MV-4-11 (cell line): ENCODE measurements at regions not wholly inside any gene's neighbourhood (a gene's known extent, or its start where the extent isn't known, plus 50 kb on each side); places are given as distances from the start of the nearest gene placed in this dataset.

Experiments used
- DNase-seq: peaks from one replicate; lab custom pipeline; 2025; lab: John Stamatoyannopoulos, UW

DNA sequence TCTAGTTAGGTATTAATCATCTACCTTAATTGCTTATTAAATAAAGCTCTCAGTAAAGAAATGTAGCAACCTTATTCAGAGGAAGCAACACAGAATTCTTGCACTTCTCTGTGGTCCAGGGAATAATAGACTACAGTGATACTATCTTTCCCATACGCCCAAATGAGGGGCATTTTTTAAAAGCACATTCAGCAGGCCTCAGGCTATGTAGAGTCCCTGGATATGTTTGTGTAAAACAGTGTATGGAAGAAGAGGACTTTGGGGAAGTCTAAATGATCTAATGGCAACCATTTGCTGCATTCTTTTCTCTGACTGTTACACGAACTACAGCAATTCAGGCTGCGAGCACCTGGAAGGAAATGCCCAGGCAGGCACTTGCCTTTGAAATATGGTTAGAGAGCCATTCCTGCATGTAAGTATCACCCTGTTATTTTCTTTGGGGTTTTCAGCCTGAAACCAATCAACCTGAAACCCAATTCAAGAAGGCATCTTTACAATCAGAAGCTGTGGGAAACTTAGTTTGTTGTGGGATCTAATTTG is 1814.7 kb upstream of the CELF4 start:
- DNase-seq, result no peak

DNA sequence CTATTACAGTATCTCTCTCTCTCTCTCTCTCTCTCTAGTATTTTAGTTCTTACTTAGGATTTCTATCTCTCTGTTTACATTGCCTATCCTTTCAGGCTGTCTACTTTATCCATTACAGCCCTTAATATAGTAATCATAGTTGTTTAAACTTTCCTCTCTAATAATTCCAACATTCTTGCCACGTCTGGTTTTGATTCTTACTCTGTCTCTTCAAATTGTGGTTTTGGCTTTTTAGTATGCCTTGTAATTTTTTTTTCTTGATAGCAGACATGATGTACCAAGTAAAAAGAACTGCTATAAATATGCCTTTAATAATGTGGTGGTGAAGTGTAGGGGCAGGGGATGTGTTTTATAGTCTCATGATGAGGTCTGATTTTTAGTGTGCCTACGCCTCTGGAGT is 1809.5 kb upstream of the CELF4 start:
- no peak for DNase-seq

DNA sequence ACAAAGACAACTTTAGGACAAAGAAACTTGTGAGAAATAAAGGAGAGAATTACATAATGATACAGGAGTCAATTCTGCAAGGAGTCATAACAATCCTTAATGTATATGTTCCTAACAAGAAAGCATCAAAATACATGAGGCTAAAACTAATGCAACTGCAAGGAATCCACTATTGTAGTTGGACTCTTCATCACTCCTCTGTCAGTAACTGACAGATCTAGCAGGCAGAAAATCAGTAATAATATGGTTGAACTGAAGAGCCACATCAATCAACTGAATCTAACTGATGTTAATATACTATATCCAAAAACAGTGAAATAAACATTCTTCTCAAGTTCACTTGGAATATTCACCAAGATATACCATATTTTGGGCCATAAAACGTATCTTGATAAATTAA is 1806.4 kb upstream of the CELF4 start:
- no peak for DNase-seq

DNA sequence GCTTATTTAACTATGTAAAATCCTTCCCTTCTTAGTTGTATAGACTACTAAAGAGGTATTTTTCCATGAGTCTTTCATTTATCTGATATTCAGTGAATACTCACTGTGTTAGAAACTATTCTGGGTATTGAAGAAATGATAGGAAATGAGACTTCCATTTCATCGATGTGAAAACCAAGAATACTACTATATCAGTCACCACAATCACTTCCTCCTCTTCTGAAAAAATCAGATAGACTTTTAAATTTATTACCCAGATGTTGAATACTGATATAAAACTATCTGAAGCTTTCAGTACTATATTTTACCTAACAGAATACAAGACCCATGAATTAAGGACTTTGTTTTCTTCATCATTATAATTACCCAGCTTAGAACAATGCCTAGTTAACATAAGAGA is 1801.1 kb upstream of the CELF4 start:
- DNase-seq, result no peak

DNA sequence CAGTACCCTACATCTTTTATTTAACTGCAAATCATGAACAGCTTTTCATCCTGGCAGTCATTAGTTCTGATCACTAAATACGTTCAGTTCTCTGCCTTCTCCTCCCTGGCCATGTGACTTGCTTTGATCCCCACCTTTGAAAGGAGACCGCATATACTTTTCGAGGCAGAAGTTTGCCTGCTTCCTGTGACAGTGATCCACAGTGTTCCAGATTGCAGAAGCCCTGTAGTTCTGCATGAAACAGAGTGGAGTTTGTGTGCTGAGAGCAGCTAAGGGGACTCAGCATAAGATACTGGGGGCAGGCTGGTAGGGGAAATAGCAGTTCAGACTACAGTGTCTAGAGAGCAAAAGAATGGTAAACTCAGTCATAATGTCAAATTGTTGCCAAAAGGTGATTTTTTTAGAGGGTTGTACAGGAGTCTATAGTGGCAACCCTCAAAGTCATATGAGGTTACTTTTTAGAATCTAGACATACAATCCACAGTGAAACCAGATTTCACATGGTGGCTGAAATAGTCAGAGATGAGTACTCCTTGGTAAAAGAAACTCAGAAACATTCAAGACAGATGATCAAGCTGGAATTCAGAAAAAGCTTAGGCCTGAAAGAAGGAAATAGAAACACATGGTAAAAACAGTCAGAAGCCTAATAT is 1800.4 kb upstream of the CELF4 start:
- DNase-seq, result no peak

DNA sequence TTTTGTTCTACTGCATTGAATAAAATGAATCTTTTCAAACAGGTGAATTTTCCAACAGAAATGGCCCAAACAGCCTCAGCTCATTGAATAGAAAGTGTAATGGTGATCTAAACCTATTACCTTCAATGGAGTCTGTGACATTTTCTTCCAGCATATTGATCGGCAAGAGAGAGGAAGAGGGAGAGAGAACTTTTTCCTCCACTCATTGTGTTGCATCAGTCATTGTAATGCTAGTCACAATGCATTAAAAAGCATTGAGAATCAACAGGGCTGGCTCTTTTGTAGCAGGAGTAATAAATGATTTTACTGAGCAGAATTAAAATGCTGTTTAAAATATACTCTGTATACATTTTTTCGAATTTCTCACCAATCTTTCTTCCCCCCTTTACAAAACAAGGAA is 1794.5 kb upstream of the CELF4 start:
- DNase-seq, result no peak

DNA sequence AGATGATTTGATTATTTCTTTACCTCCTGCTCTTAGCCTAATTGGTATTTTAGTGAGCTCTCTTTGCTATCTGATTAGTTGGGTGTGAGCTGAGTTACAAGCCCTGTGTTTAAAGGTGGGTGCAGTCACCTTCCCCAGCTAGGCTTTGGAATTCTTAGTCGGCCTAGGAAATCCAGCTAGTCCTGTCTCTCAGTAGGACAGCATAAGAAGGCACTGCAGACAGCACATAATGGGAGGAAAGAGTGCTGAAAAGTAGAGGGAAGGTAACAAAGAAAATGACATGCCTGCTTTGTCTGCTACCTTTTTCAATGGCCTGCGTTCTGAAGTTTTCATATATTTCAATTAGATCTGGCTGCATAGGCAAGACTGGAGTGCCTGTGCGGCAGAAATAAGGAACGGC is 1794.0 kb upstream of the CELF4 start:
- DNase-seq, result no peak

DNA sequence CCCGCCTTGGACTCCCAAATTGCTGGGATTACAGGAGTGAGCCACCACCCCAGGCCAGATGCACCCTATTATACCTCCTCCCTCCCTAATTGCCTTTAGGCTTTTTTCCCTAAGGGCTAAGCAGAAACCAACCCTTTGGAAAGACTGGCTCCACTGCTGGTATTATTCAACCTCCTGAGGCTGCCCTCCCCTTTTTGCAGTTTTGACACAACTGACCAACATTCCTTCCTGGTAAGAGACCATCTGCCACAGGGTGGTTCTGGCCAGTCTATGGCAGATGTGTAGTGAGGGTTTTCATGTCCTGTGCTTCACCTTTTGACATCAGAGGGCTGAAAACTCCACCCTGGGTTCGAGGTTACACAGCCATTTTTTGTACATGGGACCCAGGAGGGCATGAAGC is 1785.3 kb upstream of the CELF4 start:
- DNase-seq, result no peak

DNA sequence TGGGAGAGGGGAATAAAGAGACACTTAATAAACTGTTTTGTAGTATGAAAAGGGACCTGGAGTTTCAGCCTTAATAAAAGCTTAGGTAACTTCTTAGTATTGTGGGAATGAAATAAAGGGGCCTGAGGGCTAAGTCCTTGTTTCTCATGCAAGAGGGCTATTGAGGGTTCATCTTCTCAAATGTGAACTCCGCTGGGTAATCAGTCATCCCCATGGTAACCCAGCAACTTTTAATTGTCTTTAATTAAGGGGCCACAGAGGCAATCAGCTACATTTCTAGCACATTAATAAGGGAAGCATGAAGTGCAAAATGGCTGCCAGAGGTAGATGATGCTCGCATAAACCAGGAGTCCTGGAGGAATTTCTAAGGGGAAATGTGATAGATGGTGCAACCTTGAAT is 1784.2 kb upstream of the CELF4 start:
- DNase-seq, result no peak

DNA sequence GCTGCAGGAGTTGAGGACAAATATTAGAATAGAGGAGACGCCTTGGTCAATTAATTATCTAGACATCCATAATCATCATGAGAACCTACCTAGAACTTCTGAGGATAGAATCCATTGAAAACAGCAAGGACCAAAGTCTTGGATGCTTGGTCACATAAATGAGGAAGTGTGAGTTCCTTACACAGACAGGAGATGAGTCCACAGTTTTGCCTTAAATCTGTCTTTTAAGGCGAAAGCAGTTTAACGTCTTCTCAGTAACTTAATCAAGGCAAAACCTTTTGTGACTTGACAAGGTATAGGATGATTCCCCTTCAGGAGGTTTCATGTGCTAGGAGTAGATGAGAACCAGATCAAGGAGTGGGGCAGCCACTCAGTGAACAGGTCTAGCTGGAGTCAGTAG is 1783.2 kb upstream of the CELF4 start:
- peak; percentile 6 for DNase-seq

DNA sequence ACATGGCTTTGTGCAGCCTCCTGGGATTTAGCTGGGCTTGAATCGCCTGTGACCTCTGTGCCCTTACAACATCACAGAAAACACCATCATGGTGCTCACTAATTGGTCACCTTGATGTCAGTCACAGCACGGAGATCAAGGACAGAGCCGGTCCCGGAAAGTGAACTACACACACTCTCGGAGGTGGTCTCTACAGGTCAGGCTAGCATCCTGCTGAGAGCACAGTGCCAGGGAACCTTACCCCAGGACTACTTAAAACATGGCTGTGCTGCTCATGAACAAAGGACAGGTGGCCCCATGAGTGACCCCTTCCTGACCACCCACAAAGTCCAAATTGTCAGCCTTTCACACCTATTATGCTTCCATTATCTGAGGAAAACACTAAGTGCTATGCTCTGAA is 1782.1 kb upstream of the CELF4 start:
- DNase-seq, result no peak

DNA sequence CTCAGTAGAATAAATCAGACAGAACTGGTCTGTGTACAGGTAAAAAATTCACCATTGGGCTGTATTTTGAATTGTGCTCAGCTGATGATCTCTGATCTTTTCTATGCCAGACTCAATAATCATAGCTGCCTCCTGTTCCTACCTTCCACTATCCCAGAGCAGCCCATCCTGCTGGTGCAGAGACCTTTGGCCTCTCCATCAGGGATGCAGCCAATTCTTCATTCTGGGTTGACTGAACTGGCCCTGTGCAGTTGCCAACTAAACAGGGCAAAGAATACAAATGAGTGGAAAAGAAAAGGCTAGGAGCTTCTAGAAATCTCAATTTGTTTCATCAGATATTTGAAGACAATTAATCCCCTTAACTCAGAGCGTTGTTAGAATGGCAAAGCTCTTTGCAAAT is 1781.3 kb upstream of the CELF4 start:
- no peak for DNase-seq

DNA sequence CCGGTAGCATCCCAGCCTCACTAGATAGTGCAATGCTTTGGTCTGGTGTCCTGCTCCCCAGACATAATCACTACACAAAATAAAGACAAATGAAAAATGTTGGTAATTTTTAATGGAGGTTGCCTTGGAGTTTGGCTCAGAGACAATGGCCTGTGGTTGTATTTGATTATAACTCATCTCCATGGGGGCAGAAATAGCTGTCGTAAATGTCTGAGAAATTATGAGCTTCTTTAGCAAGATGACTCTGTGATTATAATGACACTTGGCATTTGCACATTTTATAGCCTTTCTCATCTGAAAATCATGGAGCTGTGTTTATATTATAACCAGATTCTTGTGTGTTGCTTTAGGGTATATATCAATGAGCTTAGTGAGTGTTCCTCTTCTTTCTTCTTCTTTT is 1779.7 kb upstream of the CELF4 start:
- DNase-seq, result no peak

DNA sequence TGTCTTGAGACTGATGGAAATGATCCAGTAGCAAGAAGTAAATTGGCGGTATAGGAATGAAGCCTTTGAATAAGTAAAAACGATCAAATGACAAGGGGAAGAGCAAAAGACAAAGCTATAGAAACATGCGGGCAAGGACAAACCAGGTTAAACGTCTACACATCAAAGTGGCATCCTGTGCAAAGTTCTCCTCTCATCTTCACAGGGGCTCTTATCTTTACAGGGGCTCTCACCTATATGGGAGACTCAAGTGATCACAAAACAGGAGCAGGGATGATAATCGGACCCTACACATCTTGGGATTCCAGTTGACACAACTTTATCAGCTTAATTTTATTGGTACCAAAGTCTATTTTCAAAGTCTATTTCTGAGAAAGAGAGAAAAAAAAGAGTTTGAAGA is 1778.9 kb upstream of the CELF4 start:
- DNase-seq, result no peak

DNA sequence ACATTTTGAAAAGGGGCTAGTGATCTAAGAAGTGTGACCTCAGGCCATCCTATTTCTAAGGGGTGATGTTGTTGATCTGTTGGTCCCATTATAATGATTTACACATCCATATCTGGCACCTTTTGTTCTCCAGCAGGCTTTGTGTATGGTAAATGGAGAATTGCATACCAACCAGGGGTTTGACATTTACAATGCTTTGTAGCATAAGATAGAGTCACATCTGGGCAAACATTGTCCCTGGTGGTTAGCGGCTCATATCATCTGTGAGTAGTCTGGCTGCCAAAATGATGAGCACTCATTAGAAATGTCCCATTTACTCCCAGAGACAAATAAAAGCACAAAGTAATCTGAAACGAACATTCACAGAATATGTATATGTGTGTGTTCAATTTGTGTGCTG is 1775.5 kb upstream of the CELF4 start:
- no peak for DNase-seq

DNA sequence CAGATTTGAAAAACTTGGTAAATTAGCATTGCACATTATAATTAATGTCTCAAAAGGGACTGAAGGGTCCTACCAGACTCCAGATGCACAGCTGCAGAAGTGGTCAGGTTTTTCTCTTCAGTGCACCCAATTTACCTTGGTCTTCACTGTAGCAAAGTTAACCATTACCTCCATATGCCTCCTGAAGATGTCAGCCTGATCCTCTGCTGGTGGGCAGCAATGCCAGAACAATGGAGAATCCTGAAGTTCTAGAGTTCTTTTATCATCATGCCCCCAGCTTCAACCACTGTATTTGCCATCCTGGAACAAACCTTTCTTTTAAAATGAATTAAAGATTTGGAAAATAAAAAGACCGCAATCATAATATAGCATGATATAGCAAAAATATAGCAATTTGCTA is 1774.8 kb upstream of the CELF4 start:
- no peak for DNase-seq

DNA sequence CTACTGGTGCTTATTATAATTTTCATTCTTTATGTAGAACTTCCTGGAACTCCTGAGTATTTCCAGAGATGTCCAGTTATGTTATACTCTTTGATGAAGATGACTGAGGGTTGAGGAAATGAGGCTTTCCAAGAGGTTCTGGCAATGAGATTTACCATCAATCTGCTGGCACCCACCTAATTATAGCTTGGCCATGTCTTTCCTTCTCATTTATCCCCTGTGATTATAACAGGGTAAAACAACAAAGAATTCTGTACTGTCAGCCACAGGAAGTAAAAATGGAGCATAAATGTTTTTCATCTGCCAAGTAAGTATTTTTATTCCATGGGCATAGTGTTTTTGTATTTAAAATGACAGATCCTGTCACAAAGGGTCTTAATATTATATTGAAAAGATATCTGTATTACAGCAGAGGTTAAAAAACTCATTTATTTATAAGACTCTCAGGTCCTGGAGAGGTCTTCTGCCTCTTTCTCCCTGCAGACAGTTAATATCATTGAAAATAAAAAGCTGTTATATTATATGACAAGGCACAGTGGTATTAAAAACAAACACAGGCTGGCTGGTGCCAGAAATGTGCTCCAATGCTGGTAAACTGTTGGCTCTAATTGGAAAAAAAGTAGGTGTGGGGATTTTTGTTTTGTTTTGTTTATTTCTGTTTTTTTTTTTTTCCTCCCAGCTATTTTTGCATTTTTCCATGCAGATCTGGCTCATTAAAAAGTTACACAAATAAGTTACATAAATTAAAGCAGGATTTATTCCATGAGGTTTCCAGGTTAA is 1764.1 kb upstream of the CELF4 start:
- DNase-seq, result no peak

DNA sequence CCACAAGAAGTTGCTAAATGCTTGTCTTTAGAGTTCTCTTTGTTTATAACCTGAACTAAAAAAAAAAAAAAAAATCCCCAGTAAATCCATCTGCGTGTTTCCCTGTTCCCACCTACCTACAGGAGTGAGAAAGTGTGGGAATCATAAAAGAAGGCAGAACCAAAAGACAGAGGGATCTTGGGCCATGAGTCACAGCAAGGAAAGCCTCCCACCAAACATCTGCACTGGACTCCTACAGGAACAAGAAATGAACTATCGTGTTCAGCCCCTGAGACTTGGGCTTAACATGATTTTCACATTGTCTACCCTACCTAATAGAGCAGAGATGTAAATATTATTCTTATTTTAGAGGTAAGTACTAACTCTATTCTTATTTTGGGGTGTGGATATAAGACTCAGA is 1761.2 kb upstream of the CELF4 start:
- no peak for DNase-seq

DNA sequence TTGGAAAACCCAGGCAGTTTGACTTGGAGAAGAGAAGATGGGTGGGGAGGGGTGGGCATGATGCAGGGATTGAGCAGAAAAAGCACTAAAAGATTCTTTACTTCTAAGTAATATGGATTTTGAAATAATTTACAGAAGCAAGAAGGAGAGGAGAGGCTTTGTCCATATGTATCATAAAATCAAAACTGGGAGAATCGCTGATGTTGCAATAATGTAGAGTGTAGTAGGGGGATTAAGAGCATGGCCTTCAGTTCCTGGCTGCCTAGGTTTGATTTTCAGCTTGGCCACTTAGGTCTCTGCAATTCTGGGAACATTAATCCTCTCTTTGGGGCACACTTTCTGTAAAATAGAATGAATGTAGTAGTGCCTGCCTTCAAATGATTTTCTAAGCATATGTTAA is 1760.4 kb upstream of the CELF4 start:
- DNase-seq, result no peak

DNA sequence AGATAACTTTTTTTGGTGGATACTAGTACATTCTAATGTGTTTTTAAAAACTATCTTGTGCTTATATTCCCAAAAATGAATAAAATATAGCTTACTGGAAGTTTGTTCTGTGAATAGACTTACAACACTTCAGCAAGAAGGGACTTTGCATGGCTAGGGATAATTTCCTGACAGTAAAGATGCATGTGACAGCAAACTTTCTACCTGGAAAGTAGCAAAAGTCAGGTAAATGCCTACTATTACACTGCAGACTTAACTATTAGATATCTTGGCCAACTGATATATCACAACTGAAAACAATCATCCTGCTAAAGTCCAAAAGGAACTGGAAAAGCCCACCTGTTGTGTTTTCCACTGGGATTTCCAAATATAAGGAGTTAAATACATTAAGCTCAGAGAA is 1753.5 kb upstream of the CELF4 start:
- DNase-seq, result no peak

DNA sequence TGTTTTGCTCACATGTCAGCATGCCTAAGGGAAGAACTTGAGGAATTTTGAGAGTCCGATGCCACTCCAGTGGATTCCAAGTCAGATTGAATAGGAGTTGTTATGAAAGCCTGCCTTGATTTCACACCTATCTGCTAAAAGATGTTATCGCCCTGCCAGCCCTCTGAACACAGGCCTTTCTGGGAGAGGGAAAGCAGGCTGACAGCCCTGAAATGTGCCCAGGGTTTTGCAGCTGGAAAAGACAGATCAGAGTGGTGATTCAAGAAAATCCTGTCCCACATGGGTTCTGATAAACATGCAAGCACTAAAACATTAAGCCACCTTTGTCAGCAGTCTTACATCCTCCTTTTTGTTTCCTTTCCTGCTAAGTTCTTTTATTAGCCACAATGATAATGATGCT is 1752.9 kb upstream of the CELF4 start:
- DNase-seq, result no peak

DNA sequence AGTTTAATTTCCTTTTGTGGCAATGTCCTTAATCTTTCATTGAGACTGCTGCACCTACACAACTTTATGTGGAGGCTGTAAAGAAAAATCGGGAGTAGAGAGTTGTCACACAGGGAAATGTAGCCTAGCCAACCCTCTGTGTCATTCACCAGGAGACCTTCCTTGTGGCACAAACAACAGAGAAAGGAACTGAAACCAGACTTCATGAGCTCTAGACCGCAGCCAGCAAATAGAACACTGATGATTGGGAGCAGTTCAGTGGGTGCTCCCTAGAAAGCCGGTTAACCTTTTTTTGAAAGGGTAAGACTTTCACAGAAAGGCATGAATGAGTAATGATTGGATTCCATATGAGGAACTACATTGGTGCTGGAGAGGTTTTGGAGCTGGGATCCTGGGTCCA is 1752.4 kb upstream of the CELF4 start:
- peak; percentile 90 for DNase-seq

DNA sequence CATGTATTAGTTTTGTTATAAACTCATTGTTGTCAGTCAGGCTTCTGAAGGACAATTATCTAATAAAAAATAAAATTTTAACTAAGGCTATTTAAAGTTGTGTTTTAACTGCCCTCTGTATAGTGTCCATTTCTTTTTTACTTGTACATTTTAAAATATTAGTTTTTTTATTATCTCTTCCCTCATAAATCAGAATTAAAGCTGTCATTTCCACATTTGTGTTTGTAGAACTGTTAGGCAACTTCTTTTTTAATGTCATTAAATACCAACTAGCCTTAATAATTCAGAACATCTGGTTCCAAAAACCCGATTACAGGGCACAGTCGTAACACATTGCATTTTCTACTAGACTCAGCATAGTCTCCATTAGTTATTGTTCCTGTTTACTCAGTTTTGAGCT is 1749.0 kb upstream of the CELF4 start:
- no peak for DNase-seq

DNA sequence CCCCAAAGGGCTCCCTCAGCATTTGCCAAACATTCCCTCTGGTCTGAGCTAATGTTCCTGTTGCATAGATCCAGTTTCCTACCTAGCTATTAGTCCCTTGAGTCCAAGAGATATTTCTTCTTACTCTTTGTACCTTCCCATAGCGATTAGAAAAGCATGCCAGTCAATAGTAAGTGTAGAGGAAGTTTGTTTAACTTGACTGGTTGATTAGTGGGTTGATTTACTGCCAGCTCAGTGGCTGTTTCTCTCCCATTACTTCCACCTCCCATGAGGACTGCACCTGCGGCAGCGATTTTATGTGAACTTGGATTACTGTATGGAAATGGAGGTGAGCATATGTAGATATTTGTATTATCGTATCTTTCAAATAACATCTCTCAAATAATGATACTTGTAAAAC is 1748.4 kb upstream of the CELF4 start:
- DNase-seq, result no peak
